GF-D8 (cell line): ENCODE measurements at regions not wholly inside any gene's neighbourhood (a gene's known extent, or its start where the extent isn't known, plus 50 kb on each side); places are given as distances from the start of the nearest gene placed in this dataset.
A peak's percentile ranks its signal among the peaks of the same experiment; 100 is the strongest.
"Not testable (repeated sequence)": the region's sequence is repeated elsewhere in the genome, so short reads cannot be mapped to it uniquely, and the experiment has no call there.

Experiments
- DNase-seq: peaks from one replicate; lab custom pipeline; 2025; lab: John Stamatoyannopoulos, UW

GRCh38 chr4:176571206-176571605, 221.5 kb downstream of the VEGFC start:
- DNase-seq: no peak

- DNase-seq: no peak
These were observed 217.5 kb downstream of the VEGFC start for GRCh38 chr4:176575141-176575730.

- DNase-seq: no peak
These were observed 213.5 kb downstream of the VEGFC start for GRCh38 chr4:176579226-176579625.

- no peak for DNase-seq
These were observed 209.4 kb downstream of the VEGFC start for GRCh38 chr4:176583278-176583677.

- DNase-seq: no peak
These were observed 208.6 kb downstream of the VEGFC start for GRCh38 chr4:176584031-176584606.

GRCh38 chr4:176587920-176588319, 204.8 kb downstream of the VEGFC start:
- peak; percentile 54 for DNase-seq

- DNase-seq: no peak
These were observed 204.3 kb downstream of the VEGFC start for GRCh38 chr4:176588436-176588835.

GRCh38 chr4:176592976-176593670, 199.6 kb downstream of the VEGFC start:
- DNase-seq: no peak

- no peak for DNase-seq
These were observed 198.8 kb downstream of the VEGFC start for GRCh38 chr4:176593943-176594342.

- no peak for DNase-seq
These were observed 197.5 kb downstream of the VEGFC start for GRCh38 chr4:176595257-176595656.

- no peak for DNase-seq
These were observed 191.6 kb downstream of the VEGFC start for GRCh38 chr4:176601124-176601523.

GRCh38 chr4:176607807-176608206, 184.9 kb downstream of the VEGFC start:
- DNase-seq: no peak

- DNase-seq: no peak
These were observed 184.4 kb downstream of the VEGFC start for GRCh38 chr4:176608346-176608745.

- no peak for DNase-seq
These were observed 182.1 kb downstream of the VEGFC start for GRCh38 chr4:176610594-176610993.

- no peak for DNase-seq
These were observed 181.3 kb downstream of the VEGFC start for GRCh38 chr4:176611381-176611780.

- no peak for DNase-seq
These were observed 180.8 kb downstream of the VEGFC start for GRCh38 chr4:176611951-176612350.

GRCh38 chr4:176614793-176615192, 177.9 kb downstream of the VEGFC start:
- no peak for DNase-seq

- no peak for DNase-seq
These were observed 176.6 kb downstream of the VEGFC start for GRCh38 chr4:176616151-176616550.

- DNase-seq: no peak
These were observed 174.6 kb downstream of the VEGFC start for GRCh38 chr4:176618138-176618537.

- DNase-seq: no peak
These were observed 173.3 kb downstream of the VEGFC start for GRCh38 chr4:176619430-176619829.

GRCh38 chr4:176622251-176622948, 170.3 kb downstream of the VEGFC start:
- DNase-seq: no peak

- DNase-seq: not testable (repeated sequence)
These were observed 167.6 kb downstream of the VEGFC start for GRCh38 chr4:176624983-176625610.
